ENCODE measurements at regions not wholly inside any gene's neighbourhood (a gene's known extent, or its start where the extent isn't known, plus 50 kb on each side); places are given as distances from the start of the nearest gene placed in this dataset.
"Not testable (repeated sequence)": the region's sequence is repeated elsewhere in the genome, so short reads cannot be mapped to it uniquely, and the experiment has no call there.

DNA sequence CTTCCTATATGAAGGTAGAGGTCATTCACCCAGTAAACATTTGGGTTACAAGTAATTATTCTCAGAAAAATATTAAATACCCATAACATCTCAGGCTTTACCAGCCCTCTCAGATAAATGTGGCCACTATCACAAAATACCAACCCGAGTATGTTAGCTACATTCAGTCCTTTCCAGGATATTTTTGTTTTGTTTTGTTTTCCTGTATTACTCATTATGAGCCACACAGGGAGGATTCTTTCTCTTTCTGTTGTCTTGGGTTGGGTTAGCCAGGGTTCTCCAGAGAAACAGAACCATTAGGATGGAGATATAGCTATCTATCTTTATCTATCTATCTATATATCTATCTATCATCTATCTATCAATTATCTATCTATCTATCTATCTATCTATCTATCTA lies 947.6 kb upstream of the MDGA2 start:
- no peaks in the 10 kb centered on the region for H3K4me1 ChIP-seq (ENCODE audit: control insufficient read depth, insufficient read depth, low read length)
- no peaks in the 10 kb centered on the region for H3K9me3 ChIP-seq (ENCODE audit: control insufficient read depth, insufficient read depth, low read length)
- no peaks in the 10 kb centered on the region for H3K27me3 ChIP-seq (ENCODE audit: control insufficient read depth, insufficient read depth, low read length)
- H3K4me3 ChIP-seq (ENCODE audit: low read length), result no peak overlapping the region
- DNase-seq (ENCODE audit: low read depth, low spot score), result no peak
- H3K36me3 ChIP-seq (ENCODE audit: control insufficient read depth, insufficient read depth, low read length), result no peaks in the 10 kb centered on the region
- H3K27ac ChIP-seq (ENCODE audit: low read length), result no peak overlapping the region
- WGBS (ENCODE audit: insufficient coverage, insufficient read length), result no CpG with 5 or more reads among the region's 1 CpG

DNA sequence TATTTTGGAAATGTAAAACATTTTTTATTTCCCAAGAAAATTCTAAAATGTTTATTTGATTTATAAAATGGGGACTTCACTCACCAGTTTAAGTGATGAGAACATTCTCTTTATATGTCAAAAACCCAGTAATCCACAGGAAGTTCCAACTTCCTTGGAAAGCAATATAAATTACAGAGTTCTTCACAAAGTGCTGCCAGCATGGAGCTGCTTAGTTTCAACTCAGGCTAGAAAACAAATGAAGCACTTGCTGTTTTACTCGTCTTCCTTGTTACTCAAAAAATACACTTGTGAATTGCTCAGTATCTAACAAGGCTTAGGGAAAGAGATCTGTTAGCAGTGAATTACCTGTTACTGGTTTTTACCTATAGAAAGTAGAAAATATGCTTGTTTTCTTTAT lies 942.7 kb upstream of the MDGA2 start:
- Histone ChIP-seq H3K27ac (ENCODE audit: low read length) (no peak overlapping the region), H3K27me3 (ENCODE audit: control insufficient read depth, insufficient read depth, low read length) (no peaks in the 10 kb centered on the region), H3K4me1 (ENCODE audit: control insufficient read depth, insufficient read depth, low read length) (no peaks in the 10 kb centered on the region), H3K9me3 (ENCODE audit: control insufficient read depth, insufficient read depth, low read length) (no peaks in the 10 kb centered on the region), H3K36me3 (ENCODE audit: control insufficient read depth, insufficient read depth, low read length) (no peaks in the 10 kb centered on the region), H3K4me3 (ENCODE audit: low read length) (no peak overlapping the region)
- WGBS (ENCODE audit: insufficient coverage, insufficient read length), result no CpG with 5 or more reads among the region's 1 CpG
- no peak for DNase-seq (ENCODE audit: low read depth, low spot score)

DNA sequence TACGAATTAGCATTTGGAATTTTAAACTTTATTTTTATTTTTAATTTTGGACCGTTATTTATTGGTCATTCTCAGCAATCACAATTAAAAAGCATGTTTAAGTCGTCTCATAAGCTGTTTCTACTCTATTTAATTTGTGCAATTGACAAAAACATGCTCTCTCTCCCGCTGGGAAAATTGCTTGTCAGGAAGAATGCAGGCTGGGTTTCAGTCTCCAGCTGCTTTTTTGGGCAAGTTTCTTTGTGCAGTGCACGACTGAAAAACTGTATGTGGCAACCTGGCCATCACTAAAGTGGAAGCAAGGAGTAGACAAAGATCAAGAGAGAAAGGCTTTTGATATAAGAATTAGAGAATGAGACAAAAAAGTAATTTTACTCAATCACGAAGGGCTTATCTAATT lies 941.5 kb upstream of the MDGA2 start:
- DNase-seq (ENCODE audit: low read depth, low spot score), result no peak
- no peaks in the 10 kb centered on the region for H3K27me3 ChIP-seq (ENCODE audit: control insufficient read depth, insufficient read depth, low read length)
- no peaks in the 10 kb centered on the region for H3K9me3 ChIP-seq (ENCODE audit: control insufficient read depth, insufficient read depth, low read length)
- WGBS (ENCODE audit: insufficient coverage, insufficient read length), result no CpG with 5 or more reads among the region's 6 CpGs
- no peaks in the 10 kb centered on the region for H3K4me1 ChIP-seq (ENCODE audit: control insufficient read depth, insufficient read depth, low read length)
- no peak overlapping the region for H3K4me3 ChIP-seq (ENCODE audit: low read length)
- no peaks in the 10 kb centered on the region for H3K36me3 ChIP-seq (ENCODE audit: control insufficient read depth, insufficient read depth, low read length)
- H3K27ac ChIP-seq (ENCODE audit: low read length), result no peak overlapping the region

DNA sequence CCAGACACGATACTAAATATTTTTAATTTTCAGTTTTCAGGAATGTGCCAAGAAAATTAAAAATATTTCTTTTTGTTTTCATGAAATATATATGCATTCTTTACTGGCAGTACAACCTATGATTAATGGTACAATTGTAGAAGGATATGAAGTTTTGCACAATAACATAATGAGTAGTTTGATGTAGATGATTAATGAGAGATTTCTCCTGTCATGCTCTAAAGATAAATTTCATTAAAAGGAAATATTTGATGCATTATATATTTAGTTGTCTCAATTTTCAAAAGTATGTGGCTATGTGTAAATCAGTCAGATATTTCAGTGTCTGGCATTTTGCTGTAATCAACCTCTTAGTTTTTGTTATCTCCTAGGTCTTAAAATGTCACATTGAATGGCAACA lies 940.2 kb upstream of the MDGA2 start:
- WGBS (ENCODE audit: insufficient coverage, insufficient read length), result no CpG with 5 or more reads among the region's 1 CpG
- no peak for DNase-seq (ENCODE audit: low read depth, low spot score)

DNA sequence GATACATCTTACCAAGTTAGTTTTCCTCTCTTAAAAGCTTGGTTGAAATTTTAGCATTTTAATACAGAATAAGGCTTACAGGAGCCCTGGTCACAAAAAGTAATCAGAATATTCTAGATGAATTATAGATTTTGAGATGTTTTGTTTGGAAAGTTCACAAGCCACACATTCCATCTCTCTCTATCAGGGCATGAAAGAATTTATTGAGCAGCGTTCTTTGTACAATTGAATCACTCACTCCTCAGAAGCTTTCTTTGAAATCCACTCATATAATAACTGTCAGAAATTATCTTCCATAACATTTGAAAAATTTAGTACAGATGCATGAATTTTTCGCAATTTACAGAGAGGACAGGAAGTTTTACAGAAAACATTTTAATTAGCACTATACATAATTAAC lies 938.6 kb upstream of the MDGA2 start:
- Histone ChIP-seq H3K36me3 (ENCODE audit: control insufficient read depth, insufficient read depth, low read length) (no peaks in the 10 kb centered on the region), H3K27me3 (ENCODE audit: control insufficient read depth, insufficient read depth, low read length) (no peaks in the 10 kb centered on the region), H3K27ac (ENCODE audit: low read length) (no peak overlapping the region), H3K4me1 (ENCODE audit: control insufficient read depth, insufficient read depth, low read length) (no peaks in the 10 kb centered on the region), H3K9me3 (ENCODE audit: control insufficient read depth, insufficient read depth, low read length) (no peaks in the 10 kb centered on the region), H3K4me3 (ENCODE audit: low read length) (no peak overlapping the region)
- no CpG with 5 or more reads among the region's 2 CpGs for WGBS (ENCODE audit: insufficient coverage, insufficient read length)
- DNase-seq (ENCODE audit: low read depth, low spot score), result no peak

More for the DNA sequence above, 940.2 kb upstream of the MDGA2 start:
- Histone ChIP-seq H3K27ac (ENCODE audit: low read length) (no peak overlapping the region), H3K36me3 (ENCODE audit: control insufficient read depth, insufficient read depth, low read length) (no peaks in the 10 kb centered on the region), H3K9me3 (ENCODE audit: control insufficient read depth, insufficient read depth, low read length) (no peaks in the 10 kb centered on the region), H3K4me3 (ENCODE audit: low read length) (no peak overlapping the region), H3K4me1 (ENCODE audit: control insufficient read depth, insufficient read depth, low read length) (no peaks in the 10 kb centered on the region), H3K27me3 (ENCODE audit: control insufficient read depth, insufficient read depth, low read length) (no peaks in the 10 kb centered on the region)

DNA sequence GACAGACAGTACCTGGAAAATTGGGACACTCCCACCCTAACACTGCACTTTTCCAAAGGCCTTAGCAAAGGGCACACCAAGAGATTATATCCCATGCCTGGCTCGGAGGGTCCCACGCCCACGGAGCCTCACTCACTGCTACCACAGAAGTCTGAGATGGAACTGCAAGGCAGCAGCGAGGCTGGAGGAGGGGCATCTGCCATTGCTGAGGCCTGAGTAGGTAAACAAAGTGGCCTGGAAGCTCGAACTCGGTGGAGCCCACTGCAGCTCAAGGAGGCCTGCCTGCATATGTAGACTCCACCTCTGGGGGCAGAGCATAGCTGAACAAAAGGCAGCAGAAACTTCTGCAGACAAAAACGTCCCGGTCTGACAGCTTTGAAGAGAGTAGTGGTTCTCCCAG lies 931.6 kb upstream of the MDGA2 start:
- H3K36me3 ChIP-seq (ENCODE audit: control insufficient read depth, insufficient read depth, low read length); H3K4me3 ChIP-seq (ENCODE audit: low read length); H3K27ac ChIP-seq (ENCODE audit: low read length); H3K27me3 ChIP-seq (ENCODE audit: control insufficient read depth, insufficient read depth, low read length); H3K9me3 ChIP-seq (ENCODE audit: control insufficient read depth, insufficient read depth, low read length); DNase-seq (ENCODE audit: low read depth, low spot score); H3K4me1 ChIP-seq (ENCODE audit: control insufficient read depth, insufficient read depth, low read length): not testable (repeated sequence)
- WGBS (ENCODE audit: insufficient coverage, insufficient read length), result no CpG with 5 or more reads among the region's 8 CpGs

DNA sequence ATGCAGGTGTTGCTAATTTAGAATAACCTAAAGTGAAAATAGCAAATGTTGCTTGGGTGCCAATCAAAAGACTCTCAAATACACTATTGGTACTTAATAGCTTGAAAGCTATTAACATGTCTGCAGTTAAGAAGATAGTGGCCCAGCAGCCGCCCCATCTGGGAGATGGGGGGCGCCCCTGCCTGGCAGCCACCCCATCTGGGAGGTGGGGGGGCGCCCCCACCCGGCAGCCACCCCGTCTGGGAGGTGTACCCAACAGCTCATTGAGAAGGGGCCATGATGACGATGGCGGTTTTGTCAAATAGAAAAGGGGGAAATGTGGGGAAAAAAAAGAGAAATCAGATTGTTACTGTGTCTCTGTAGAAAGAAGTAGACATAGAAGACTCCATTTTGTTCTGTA lies 923.1 kb upstream of the MDGA2 start:
- WGBS (ENCODE audit: insufficient coverage, insufficient read length), result no CpG with 5 or more reads among the region's 7 CpGs
- DNase-seq (ENCODE audit: low read depth, low spot score), result no peak
- no peak overlapping the region for H3K27ac ChIP-seq (ENCODE audit: low read length)
- no peaks in the 10 kb centered on the region for H3K27me3 ChIP-seq (ENCODE audit: control insufficient read depth, insufficient read depth, low read length)
- no peaks in the 10 kb centered on the region for H3K36me3 ChIP-seq (ENCODE audit: control insufficient read depth, insufficient read depth, low read length)
- no peaks in the 10 kb centered on the region for H3K9me3 ChIP-seq (ENCODE audit: control insufficient read depth, insufficient read depth, low read length)
- H3K4me3 ChIP-seq (ENCODE audit: low read length), result no peak overlapping the region
- no peaks in the 10 kb centered on the region for H3K4me1 ChIP-seq (ENCODE audit: control insufficient read depth, insufficient read depth, low read length)

DNA sequence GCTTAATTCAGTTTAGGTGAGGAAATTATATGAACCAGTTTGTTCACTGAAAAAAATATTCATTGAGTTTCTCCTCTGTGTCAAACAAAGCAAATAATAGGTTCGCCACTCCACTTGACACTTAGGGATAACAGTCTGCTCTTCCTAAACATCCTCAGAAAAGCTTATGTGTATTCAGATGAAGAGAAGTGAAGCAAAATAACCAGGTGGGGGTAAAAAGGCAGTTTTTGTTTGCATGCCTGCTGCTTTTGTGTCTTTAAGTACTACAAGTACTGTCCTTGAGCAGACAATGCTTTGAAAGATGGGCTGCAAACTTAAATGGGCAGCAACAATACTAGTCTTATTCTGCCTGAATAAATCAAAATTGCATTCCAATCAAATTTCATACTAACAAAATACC lies 910.7 kb upstream of the MDGA2 start:
- H3K27ac ChIP-seq (ENCODE audit: low read length), result no peak overlapping the region
- H3K27me3 ChIP-seq (ENCODE audit: control insufficient read depth, insufficient read depth, low read length), result no peaks in the 10 kb centered on the region
- no peaks in the 10 kb centered on the region; the same call in 1 of the 2 replicates for H3K4me1 ChIP-seq (ENCODE audit: control insufficient read depth, insufficient read depth, low read length)
- WGBS (ENCODE audit: insufficient coverage, insufficient read length), result no CpG with 5 or more reads among the region's 1 CpG
- DNase-seq (ENCODE audit: low read depth, low spot score), result no peak
- no peak overlapping the region for H3K4me3 ChIP-seq (ENCODE audit: low read length)
- H3K9me3 ChIP-seq (ENCODE audit: control insufficient read depth, insufficient read depth, low read length), result no peaks in the 10 kb centered on the region
- H3K36me3 ChIP-seq (ENCODE audit: control insufficient read depth, insufficient read depth, low read length), result no peaks in the 10 kb centered on the region

DNA sequence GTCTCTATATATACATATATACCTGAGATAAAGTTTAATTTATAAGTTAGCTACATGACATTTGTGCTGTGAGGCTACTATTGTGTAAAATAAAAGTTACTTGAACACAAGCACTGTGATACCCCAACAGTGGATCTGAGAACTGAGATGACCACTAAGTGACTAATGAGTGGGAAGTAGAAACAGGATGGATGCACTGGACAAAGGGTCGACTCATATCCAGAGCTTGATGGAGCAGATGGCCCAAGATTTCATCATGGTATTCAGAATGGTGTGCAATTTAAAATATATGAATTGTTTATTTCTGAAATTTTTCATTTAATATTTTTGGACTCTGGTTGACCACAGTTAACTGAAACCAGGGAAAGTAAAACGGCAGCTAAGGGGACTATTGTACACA lies 908.6 kb upstream of the MDGA2 start:
- Histone ChIP-seq H3K27me3 (ENCODE audit: control insufficient read depth, insufficient read depth, low read length) (no peaks in the 10 kb centered on the region), H3K4me1 (ENCODE audit: control insufficient read depth, insufficient read depth, low read length) (peaks cover 1% of the 10 kb centered on the region; the same call in 1 of the 2 replicates), H3K9me3 (ENCODE audit: control insufficient read depth, insufficient read depth, low read length) (no peaks in the 10 kb centered on the region), H3K36me3 (ENCODE audit: control insufficient read depth, insufficient read depth, low read length) (no peaks in the 10 kb centered on the region), H3K4me3 (ENCODE audit: low read length) (no peak overlapping the region), H3K27ac (ENCODE audit: low read length) (no peak overlapping the region)
- WGBS (ENCODE audit: insufficient coverage, insufficient read length), result no CpG with 5 or more reads among the region's 2 CpGs
- DNase-seq (ENCODE audit: low read depth, low spot score), result no peak

DNA sequence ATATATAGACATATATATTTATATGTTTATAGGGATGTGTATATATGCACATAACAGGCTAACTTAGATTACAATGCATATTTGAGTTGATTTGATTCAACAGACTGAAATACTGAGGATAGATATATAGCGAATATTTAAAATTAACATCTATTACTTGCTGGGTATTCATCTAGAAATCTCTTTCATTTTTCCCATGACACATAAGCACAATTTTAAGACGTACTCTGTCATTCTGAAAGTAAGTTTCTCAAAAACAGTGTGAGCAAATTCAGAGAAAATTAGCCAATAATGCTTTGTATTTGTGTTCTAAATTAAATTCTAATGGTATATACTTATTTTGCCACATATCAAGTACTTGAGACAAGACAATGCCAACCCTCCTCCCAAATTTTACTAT lies 907.5 kb upstream of the MDGA2 start:
- DNase-seq (ENCODE audit: low read depth, low spot score), result no peak
- WGBS (ENCODE audit: insufficient coverage, insufficient read length), result no CpG with 5 or more reads among the region's 2 CpGs
- Histone ChIP-seq H3K4me1 (ENCODE audit: control insufficient read depth, insufficient read depth, low read length) (peaks cover 1% of the 10 kb centered on the region; the same call in 1 of the 2 replicates), H3K27ac (ENCODE audit: low read length) (no peak overlapping the region), H3K4me3 (ENCODE audit: low read length) (no peak overlapping the region), H3K9me3 (ENCODE audit: control insufficient read depth, insufficient read depth, low read length) (no peaks in the 10 kb centered on the region), H3K27me3 (ENCODE audit: control insufficient read depth, insufficient read depth, low read length) (no peaks in the 10 kb centered on the region), H3K36me3 (ENCODE audit: control insufficient read depth, insufficient read depth, low read length) (no peaks in the 10 kb centered on the region)

DNA sequence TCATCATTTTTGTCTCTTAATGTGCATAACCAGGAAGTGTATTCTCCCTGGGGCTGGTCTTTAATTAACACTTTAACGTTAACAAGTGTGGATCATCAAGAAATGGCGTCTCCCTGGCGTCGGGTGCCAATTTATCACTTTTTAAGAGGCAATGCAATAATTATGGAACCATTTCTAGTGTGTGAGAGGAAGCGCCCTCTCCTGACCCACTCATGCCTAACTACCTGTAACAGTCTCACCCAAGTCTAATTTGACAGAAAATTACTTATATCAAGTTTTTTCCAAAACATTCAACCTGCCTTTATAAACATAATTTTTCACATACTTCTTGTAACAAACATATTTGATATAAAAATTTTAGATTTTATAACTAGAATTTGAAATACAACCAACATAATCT lies 905.3 kb upstream of the MDGA2 start:
- DNase-seq (ENCODE audit: low read depth, low spot score), result no peak
- WGBS (ENCODE audit: insufficient coverage, insufficient read length), result no CpG with 5 or more reads among the region's 5 CpGs
- no peak overlapping the region for H3K27ac ChIP-seq (ENCODE audit: low read length)

More for the DNA sequence above, 905.3 kb upstream of the MDGA2 start:
- peaks cover 1% of the 10 kb centered on the region; the same call in 1 of the 2 replicates for H3K4me1 ChIP-seq (ENCODE audit: control insufficient read depth, insufficient read depth, low read length)
- H3K4me3 ChIP-seq (ENCODE audit: low read length), result no peak overlapping the region
- no peaks in the 10 kb centered on the region for H3K9me3 ChIP-seq (ENCODE audit: control insufficient read depth, insufficient read depth, low read length)
- no peaks in the 10 kb centered on the region for H3K27me3 ChIP-seq (ENCODE audit: control insufficient read depth, insufficient read depth, low read length)
- H3K36me3 ChIP-seq (ENCODE audit: control insufficient read depth, insufficient read depth, low read length), result no peaks in the 10 kb centered on the region

Data from iPS DF 6.9 (cell line).